Esophagus squamous epithelium (tissue), 4 donors: ENCODE measurements at regions not wholly inside any gene's neighbourhood (a gene's known extent, or its start where the extent isn't known, plus 50 kb on each side); places are given as distances from the start of the nearest gene placed in this dataset.
"Not testable (repeated sequence)": the region's sequence is repeated elsewhere in the genome, so short reads cannot be mapped to it uniquely, and the experiment has no call there.

Experiments used
- CTCF ChIP-seq, 6 experiments: fragments of 450-650 bp in 4 of 6; fragments of 200-600 bp in 2 of 6; sonication (generic) in 2 of 6; IDR thresholded peaks; one replicate each; pipeline ENCODE4 v1.5.1; 2016 to 2019; ENCODE audit warnings: antibody characterized with exemption in 6 of 6, mild to moderate bottlenecking in 4 of 6, moderate library complexity in 4 of 6
- POLR2A ChIP-seq, 4 donors: fragments of 450-650 bp; IDR thresholded peaks; one replicate each; pipeline ENCODE4 v1.6.1; 2017; ENCODE audit warnings: antibody characterized with exemption in 4 of 4, mild to moderate bottlenecking in 4 of 4, moderate library complexity in 3 of 4

- not testable (repeated sequence) for TF ChIP-seq CTCF, POLR2A (IDR thresholded peaks at IDR 0.05)
Observed at GRCh38 chr3:5608971-5609370, 421.5 kb downstream of the EDEM1 start.
